Prostate gland (tissue), 2 donors: ENCODE measurements at regions not wholly inside any gene's neighbourhood (a gene's known extent, or its start where the extent isn't known, plus 50 kb on each side); places are given as distances from the start of the nearest gene placed in this dataset.

Experiments used
- POLR2A ChIP-seq: fragments of 450-650 bp; IDR thresholded peaks from one replicate; pipeline ENCODE4 v1.6.1; 2016; ENCODE audit warnings: antibody characterized with exemption, mild to moderate bottlenecking
- TF ChIP-seq, protein P1 (sequence below), 4 experiments: fragments of 200-600 bp in 2 of 4; fragments of 450-650 bp in 2 of 4; sonication (generic) in 2 of 4; IDR thresholded peaks; 1 replicate in 3 of 4; 2 replicates in 1 of 4; pipeline ENCODE4 v1.5.1; 2016 to 2019; ENCODE audit warnings: antibody characterized with exemption in 4 of 4, mild to moderate bottlenecking in 2 of 4, moderate library complexity in 2 of 4

DNA sequence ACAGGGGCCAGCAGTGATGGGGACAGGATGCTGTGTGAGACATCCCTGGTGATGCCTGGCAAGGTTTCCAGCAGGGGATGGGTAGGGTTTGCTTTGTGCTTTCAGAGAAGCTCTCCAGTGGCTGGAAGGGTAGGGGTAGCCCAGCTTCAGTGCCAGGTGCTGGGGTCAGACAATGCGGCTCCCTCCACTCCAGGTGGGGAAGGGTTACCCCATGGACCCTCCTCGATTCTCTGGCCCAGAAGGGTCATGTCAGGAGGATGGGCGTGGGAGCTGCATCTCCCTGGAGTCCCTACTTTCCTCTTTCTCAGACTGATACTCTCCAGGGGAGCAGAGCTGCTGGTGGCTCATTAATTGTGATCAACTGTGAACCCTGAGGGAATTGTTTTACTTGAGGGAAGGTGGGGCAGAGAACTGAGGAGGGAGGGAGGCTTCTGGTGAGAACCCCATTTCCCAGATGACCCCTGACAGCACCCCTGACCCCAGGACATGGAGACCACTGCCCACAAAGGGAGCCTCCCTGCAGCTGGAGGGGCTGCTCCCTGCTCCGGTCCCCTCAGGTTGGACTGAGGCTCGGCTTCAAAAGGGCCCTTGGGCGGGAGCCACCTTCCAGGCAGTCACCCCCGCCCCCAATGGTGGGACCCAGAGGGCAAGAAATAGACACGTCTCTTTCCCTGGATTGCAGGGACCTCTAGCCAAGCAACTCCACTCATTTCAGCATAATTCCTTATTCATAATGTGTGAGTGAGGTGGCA, 100.9 kb upstream of the BHLHE23 start:
- TF ChIP-seq, protein P1, sequence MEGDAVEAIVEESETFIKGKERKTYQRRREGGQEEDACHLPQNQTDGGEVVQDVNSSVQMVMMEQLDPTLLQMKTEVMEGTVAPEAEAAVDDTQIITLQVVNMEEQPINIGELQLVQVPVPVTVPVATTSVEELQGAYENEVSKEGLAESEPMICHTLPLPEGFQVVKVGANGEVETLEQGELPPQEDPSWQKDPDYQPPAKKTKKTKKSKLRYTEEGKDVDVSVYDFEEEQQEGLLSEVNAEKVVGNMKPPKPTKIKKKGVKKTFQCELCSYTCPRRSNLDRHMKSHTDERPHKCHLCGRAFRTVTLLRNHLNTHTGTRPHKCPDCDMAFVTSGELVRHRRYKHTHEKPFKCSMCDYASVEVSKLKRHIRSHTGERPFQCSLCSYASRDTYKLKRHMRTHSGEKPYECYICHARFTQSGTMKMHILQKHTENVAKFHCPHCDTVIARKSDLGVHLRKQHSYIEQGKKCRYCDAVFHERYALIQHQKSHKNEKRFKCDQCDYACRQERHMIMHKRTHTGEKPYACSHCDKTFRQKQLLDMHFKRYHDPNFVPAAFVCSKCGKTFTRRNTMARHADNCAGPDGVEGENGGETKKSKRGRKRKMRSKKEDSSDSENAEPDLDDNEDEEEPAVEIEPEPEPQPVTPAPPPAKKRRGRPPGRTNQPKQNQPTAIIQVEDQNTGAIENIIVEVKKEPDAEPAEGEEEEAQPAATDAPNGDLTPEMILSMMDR (IDR thresholded peaks at IDR 0.05), result no peak
- no peak for TF ChIP-seq POLR2A
